RWPE1 (cell line): ENCODE measurements at regions not wholly inside any gene's neighbourhood (a gene's known extent, or its start where the extent isn't known, plus 50 kb on each side); places are given as distances from the start of the nearest gene placed in this dataset.

Experiments used
- CTCF ChIA-PET: fragments of 350-600 bp; sonication (Branson Sonifier 250); formaldehyde crosslinking; extraction: SDS; loops from one replicate; lab custom pipeline; 2021; lab: Yijun Ruan, JAX
- POLR2A ChIA-PET: fragments of 400-600 bp; formaldehyde crosslinking; extraction: SDS; loops from one replicate; lab custom pipeline; 2020; ENCODE audit warnings: antibody characterized with exemption; ENCODE audit not compliant: low non-redundant PET; lab: Yijun Ruan, JAX
- DNase-seq: peaks from one replicate; pipeline ENCODE4 v3.0.0; 2012; ENCODE audit warnings: low spot score
- H3K27ac ChIP-seq: fragments of 450-650 bp; 2 replicates; pipeline ENCODE4 v1.5.1; 2017
- CTCF ChIP-seq: fragments of 450-650 bp; conservative IDR thresholded peaks from 2 replicates; pipeline ENCODE4 v1.5.1; 2017; ENCODE audit warnings: low read depth, mild to moderate bottlenecking

GRCh38 chr3:5277612-5278236, 90.2 kb downstream of the EDEM1 start:
- ChIA-PET CTCF (no interaction called here), POLR2A (no interaction called here)
- no peak for DNase-seq
- H3K27ac ChIP-seq = no peak overlapping the region
- TF ChIP-seq CTCF = no peak

GRCh38 chr3:5278666-5279065, 91.2 kb downstream of the EDEM1 start:
- no peak for DNase-seq
- TF ChIP-seq CTCF = no peak
- H3K27ac ChIP-seq = no peak overlapping the region
- ChIA-PET POLR2A (no interaction called here), CTCF (no interaction called here)

GRCh38 chr3:5282703-5283102, 95.2 kb downstream of the EDEM1 start:
- DNase-seq = no peak
- POLR2A ChIA-PET = no interaction called here
- CTCF ChIA-PET = no interaction called here
- no peak for TF ChIP-seq CTCF
- no peak overlapping the region for H3K27ac ChIP-seq

GRCh38 chr3:5285439-5285838, 97.9 kb downstream of the EDEM1 start:
- DNase-seq = no peak
- TF ChIP-seq CTCF = no peak
- no peak overlapping the region for H3K27ac ChIP-seq
- ChIA-PET POLR2A (no interaction called here), CTCF (no interaction called here)

- ChIA-PET POLR2A (no interaction called here), CTCF (no interaction called here)
- TF ChIP-seq CTCF = no peak
- H3K27ac ChIP-seq = no peak overlapping the region
- no peak for DNase-seq
Observed at GRCh38 chr3:5290915-5291314, 103.4 kb downstream of the EDEM1 start.

GRCh38 chr3:5292512-5292911, 105.0 kb downstream of the EDEM1 start:
- ChIA-PET CTCF (no interaction called here), POLR2A (no interaction called here)
- DNase-seq = no peak
- no peak for TF ChIP-seq CTCF
- no peak overlapping the region for H3K27ac ChIP-seq
